HG03469 (cell line): ENCODE measurements at regions not wholly inside any gene's neighbourhood (a gene's known extent, or its start where the extent isn't known, plus 50 kb on each side); places are given as distances from the start of the nearest gene placed in this dataset.
"Not testable (repeated sequence)": the region's sequence is repeated elsewhere in the genome, so short reads cannot be mapped to it uniquely, and the experiment has no call there.

Source experiments
- ATAC-seq: cut with Tn5 transposase; IDR thresholded peaks from one replicate; pipeline ENCODE4 v1.9.1; 2021; ENCODE audit warnings: mild to moderate bottlenecking, moderate library complexity, moderate number of reproducible peaks; ENCODE audit not compliant: unreplicated experiment

DNA sequence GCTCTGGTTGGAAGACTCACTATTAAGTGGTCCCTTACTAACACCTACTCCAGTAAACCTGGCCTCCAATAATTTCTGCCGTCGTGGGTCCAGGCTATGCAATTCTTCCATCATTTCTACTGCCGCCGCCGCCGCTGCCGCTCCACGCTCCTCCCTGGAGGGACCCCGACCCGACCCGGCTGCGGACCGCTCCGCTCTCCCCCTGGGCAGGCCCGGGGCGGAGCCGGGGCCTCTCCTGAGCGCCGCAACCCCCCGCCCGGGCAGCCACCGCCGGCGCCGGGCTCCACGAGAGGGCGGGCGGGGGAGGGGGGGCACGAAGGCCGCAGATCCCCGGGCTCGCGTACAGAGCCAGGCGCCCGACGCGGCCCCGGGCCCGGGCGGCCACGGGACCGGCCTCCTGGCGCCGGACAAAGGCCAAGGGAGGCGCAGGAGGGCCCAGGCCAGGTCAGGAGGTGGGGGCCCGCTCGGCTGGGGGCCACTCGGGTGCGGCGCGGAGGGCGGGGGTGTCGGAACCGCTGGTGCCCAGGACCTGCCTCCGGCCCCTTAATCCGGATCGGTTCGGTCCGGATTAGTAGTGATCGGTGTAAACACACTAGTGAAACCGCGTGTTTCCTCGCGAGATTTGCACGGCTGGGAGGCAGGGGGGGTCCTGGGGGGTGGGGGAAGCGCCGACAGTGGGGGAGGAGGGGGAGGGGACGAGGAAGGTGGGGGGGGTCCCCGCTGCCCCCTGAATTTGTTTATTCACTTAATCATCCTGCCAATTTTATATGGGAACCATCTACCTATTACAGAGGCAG lies 215.1 kb upstream of the CCL2 start:
- not testable (repeated sequence) for ATAC-seq

- no peak for ATAC-seq
Observed at GRCh38 chr17:34045990-34046389, 209.1 kb upstream of the CCL2 start.

DNA sequence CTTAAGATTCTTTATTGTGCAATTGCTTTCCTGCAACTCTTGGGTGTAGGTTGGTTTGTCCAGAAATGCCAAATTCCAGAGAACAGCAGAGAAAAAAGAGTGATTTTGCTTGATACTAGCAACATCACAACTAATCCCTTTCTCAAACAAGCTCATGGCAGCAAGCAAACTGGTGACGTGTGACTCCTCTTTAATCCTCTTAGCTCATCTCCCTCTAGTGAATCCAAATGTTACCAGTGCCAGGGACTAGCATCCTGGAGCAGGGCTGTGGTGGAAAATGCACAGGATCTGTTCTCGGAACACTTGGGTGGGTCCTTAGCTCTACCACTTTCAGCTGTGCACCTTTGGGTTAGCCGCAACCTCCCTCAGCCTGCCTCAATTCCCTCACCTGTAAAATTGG lies 204.0 kb upstream of the CCL2 start:
- ATAC-seq, result no peak

DNA sequence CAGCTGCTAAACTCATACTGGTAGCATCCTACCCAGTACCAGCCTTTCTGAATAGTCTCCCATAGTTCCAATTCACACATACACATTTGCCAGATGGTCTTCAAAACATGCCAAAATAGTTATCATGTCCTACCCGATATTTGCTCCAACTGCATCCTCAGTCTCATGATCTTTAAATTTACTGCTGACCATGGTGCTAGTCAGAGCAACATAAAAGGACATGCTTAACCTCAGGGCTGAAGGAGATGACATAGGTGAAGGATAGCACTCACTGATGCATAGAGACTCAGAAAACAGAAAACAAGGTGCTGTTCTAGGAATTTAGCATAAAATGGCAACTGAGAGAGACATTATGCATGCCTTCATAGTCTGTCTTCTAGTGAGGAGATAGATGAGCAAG lies 200.6 kb upstream of the CCL2 start:
- ATAC-seq, result no peak

DNA sequence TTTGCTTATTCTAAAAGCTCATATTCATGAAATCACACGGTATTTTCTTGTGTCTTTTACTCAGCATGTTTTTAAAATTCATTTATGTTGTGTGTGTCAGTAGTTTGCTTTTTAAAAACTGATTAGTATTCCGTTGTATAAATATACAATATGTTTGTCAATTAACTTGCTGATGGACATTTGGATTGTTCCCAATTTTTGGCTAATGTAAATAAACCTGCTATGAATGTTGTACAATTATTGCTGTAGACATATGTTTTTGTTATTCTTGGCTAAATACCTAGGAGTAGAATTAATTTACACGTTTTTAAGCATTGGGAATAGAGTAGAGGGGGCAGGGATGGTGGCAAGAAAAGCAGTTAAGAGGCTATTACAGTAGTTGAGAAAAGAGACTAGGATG lies 199.5 kb upstream of the CCL2 start:
- ATAC-seq, result no peak

GRCh38 chr17:34059423-34060220 lies 195.5 kb upstream of the CCL2 start:
- no peak for ATAC-seq

- no peak for ATAC-seq
Observed at GRCh38 chr17:34066528-34066927, 188.6 kb upstream of the CCL2 start.

GRCh38 chr17:34067011-34067410 lies 188.1 kb upstream of the CCL2 start:
- no peak for ATAC-seq

DNA sequence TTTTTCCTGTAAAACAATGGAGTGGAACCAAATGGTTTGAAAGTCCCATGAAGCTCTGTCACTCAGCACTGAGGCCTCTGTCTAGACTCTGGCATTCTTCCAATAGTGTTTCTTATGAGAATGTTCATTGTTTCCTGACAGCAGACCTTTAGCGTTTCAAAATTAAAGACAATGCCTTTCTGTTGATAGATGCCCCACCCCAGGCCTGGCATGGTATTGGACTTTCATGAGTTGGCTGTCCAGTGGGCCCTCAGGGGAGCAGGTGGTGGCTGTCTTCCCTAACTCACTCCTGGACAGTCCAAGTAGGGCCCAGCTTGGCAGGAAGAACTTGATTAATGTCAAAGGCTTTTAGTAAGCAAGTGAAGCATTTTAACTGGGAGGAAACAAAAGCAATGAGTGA lies 186.5 kb upstream of the CCL2 start:
- ATAC-seq, result no peak

GRCh38 chr17:34070712-34071111 lies 184.4 kb upstream of the CCL2 start:
- ATAC-seq, result no peak

- ATAC-seq, result no peak
Observed at GRCh38 chr17:34071886-34072420, 183.1 kb upstream of the CCL2 start.

- ATAC-seq, result no peak
Observed at GRCh38 chr17:34075076-34075475, 180.0 kb upstream of the CCL2 start.

DNA sequence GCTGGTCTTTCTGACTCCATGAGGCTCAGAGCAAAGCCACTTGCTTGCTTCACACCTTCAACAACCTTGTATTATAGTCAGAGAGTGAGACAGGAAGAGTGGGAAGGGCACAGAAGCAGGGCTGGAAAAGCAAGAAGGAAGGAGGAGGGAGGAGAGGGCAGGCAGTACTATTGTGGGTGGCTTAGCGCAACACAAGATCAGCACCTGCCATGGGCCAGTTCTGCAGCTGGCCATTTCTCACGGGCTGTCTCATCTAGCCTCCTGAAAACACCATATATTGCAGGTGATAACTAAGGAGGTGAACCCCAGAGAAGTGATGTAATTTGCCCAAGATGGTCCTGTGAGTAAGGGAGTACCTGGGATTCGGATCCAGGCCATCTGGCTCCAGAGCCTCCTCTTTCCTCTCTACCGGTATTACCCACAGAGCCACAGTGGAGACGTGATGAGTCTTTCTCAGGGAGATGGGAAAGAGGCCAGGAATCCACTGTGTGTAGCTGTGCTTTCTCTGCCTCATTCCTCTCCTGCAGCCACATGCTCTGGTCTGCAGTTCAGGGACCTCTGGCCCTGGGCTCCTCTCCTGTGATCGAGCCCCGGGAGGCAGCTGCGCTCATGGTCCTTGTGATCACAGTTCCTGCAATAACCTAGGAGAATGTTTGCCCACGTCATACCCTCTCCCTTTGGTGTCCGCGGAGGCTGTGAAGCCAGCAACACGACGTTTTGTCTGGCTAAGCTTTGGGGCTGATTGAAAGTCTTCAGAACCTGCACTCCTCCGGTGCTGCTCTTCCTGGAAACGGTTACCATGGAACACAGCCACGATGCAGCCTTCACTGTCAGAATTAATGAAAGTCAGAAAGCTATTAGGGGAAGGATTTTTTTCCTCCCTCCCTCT lies 178.1 kb upstream of the CCL2 start:
- no peak for ATAC-seq

DNA sequence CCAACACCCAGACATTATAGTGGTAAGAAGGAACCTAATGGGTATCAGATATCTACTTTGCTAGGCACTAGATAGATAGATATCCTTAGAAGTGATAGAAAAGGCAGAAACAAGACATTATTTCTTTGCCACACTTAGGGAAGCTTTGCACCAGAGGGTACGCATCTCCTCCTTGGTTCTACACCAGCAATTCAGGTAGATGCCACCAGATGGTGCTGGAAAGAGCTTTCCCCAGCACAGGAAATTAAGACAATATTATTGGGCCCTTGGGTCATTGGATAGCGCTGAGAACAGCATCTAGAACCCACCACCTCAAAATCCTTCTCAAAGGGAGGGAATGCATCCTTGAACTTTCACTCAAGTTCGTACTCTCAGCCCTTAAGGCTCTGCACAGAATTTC lies 173.8 kb upstream of the CCL2 start:
- no peak for ATAC-seq

GRCh38 chr17:34082404-34082803 lies 172.7 kb upstream of the CCL2 start:
- ATAC-seq, result no peak

DNA sequence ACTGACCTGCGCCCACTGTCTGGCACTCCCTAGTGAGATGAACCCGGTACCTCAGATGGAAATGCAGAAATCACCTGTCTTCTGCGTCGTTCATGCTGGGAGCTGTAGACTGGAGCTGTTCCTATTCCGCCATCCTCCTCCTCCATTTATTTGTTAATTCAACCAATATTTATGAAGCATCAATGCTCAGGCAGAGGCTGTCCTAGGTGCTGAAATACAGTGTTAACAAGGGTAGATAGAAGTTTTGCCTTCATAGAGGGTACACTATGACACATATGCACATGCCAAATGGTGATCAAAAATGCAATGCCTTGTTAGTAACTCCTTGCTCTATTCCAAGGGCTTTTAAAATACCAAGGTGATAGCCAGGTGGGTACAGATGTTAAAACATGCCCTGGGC lies 166.0 kb upstream of the CCL2 start:
- not testable (repeated sequence) for ATAC-seq

DNA sequence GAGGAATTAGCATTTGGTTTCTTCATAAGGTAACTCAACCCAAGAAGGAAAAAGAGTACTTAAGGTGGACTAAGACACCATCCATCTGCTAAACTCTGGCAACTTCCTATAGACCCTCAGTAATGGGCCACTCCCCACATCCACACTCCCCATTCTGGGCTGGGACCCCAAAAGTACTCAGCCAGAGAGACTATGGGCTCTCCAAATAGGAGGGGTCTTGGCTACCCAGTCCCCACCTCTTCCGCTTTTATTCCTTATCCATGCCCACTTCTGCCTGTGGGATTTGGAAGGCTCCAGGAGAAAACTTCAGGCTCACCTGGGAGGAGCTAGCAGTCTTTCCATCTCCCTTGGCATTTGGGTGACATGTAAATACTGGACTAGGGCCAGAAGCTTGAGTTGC lies 164.5 kb upstream of the CCL2 start:
- no peak for ATAC-seq

DNA sequence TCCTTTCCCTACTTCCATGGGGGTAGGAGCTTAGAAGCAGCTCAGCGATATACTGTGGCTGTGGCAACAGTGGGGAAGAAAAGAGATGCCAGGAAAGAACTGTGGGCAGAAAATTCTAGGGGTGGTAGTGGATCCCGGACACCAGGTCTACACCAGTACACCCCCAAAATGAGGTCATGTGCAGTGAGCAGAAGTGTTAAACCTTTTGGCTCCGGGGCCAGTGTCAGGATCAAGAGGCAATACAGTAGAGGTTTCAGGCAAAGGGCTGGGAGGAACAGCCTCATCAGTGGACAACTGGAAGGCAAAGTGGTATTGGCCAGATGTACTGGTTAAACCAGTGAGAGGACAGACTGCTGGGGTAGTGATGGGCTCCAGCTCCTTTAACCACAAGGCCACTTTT lies 163.1 kb upstream of the CCL2 start:
- no peak for ATAC-seq

- no peak for ATAC-seq
Observed at GRCh38 chr17:34095106-34095505, 160.0 kb upstream of the CCL2 start.

DNA sequence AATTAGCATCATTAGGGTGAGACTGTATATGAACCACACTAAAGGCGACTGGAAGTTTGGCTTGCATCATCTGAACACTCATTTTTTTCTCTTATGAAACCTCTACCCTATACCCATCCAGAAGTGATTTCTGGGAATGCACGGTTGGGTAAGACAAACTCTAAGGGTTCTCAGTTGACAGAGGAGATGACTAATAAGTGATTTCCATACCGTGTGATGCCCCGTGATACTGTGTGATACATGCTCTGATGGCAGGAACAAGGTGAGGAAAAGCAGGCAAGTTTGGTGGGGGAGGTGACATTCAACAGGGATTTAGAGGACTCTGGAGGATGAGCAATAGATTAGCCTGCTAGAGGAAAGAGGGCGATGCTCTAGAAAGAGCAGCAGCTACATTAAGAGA lies 156.4 kb upstream of the CCL2 start:
- no peak for ATAC-seq
